Upper lobe of right lung (tissue), 1 donor: ENCODE measurements at regions not wholly inside any gene's neighbourhood (a gene's known extent, or its start where the extent isn't known, plus 50 kb on each side); places are given as distances from the start of the nearest gene placed in this dataset.

ENCODE experiments used
- ATAC-seq: fragments of 200-7000 bp; cut with Tn5 transposase; one replicate; pipeline ENCODE4 v1.9.1; 2020; ENCODE audit warnings: mild to moderate bottlenecking, moderate library complexity
- DNase-seq: peaks from one replicate; pipeline ENCODE4 v3.0.0-alpha.2; 2020
- H3K27ac ChIP-seq: fragments of 200-600 bp; one replicate; pipeline ENCODE4 v1.8.0; 2022
- H3K27me3 ChIP-seq: fragments of 200-600 bp; one replicate; pipeline ENCODE4 v1.8.0; 2022; ENCODE audit warnings: mild to moderate bottlenecking
- H3K36me3 ChIP-seq: fragments of 200-600 bp; one replicate; pipeline ENCODE4 v1.8.0; 2022
- H3K4me1 ChIP-seq: fragments of 200-600 bp; one replicate; pipeline ENCODE4 v1.8.0; 2022
- H3K4me3 ChIP-seq: fragments of 200-600 bp; one replicate; pipeline ENCODE4 v1.8.0; 2022; ENCODE audit warnings: mild to moderate bottlenecking
- H3K9me3 ChIP-seq: fragments of 200-600 bp; one replicate; pipeline ENCODE4 v1.8.0; 2022
- CTCF ChIP-seq: fragments of 200-600 bp; IDR thresholded peaks from one replicate; pipeline ENCODE4 v1.8.0; 2022; ENCODE audit warnings: antibody characterized with exemption
- intact Hi-C: fragments of 100-400 bp; cut with DNase I; formaldehyde crosslinking; loops from one replicate; pipeline ENCODE4 v1.11.0; 2022
- donor health status: DM: no; HTN: yes; CAD: no; lungs with severe emphysema.

GRCh38 chr6:139581485-139581865 is 207.0 kb upstream of the CITED2 start:
- H3K4me3 ChIP-seq = no peak overlapping the region
- no peak for ATAC-seq
- no peaks in the 10 kb centered on the region for H3K27me3 ChIP-seq
- peaks cover 6% of the 10 kb centered on the region for H3K4me1 ChIP-seq
- no peak for DNase-seq
- no peak overlapping the region for H3K27ac ChIP-seq
- TF ChIP-seq CTCF = no peak
- intact Hi-C loops = no loop called here
- H3K36me3 ChIP-seq = no peaks in the 10 kb centered on the region
- no peaks in the 10 kb centered on the region for H3K9me3 ChIP-seq

GRCh38 chr6:139580592-139581484 is 206.4 kb upstream of the CITED2 start:
- Histone ChIP-seq H3K4me3 (no peak overlapping the region), H3K27me3 (no peaks in the 10 kb centered on the region), H3K9me3 (no peaks in the 10 kb centered on the region), H3K4me1 (peaks cover 6% of the 10 kb centered on the region), H3K27ac (no peak overlapping the region), H3K36me3 (no peaks in the 10 kb centered on the region)
- intact Hi-C loops = no loop called here
- ATAC-seq (no peak), DNase-seq (no peak)
- no peak for TF ChIP-seq CTCF

GRCh38 chr6:139577763-139578604 is 203.5 kb upstream of the CITED2 start:
- TF ChIP-seq CTCF = no peak
- peak; percentile 43 for ATAC-seq
- Histone ChIP-seq H3K4me3 (no peak overlapping the region), H3K27me3 (no peaks in the 10 kb centered on the region), H3K27ac (peak overlapping the region; percentile 36), H3K9me3 (no peaks in the 10 kb centered on the region), H3K4me1 (peaks cover 6% of the 10 kb centered on the region), H3K36me3 (no peaks in the 10 kb centered on the region)
- intact Hi-C loops = no loop called here
- DNase-seq = no peak

GRCh38 chr6:139577124-139577762 is 202.8 kb upstream of the CITED2 start:
- H3K4me1 ChIP-seq = peaks cover 6% of the 10 kb centered on the region
- no peaks in the 10 kb centered on the region for H3K27me3 ChIP-seq
- no peaks in the 10 kb centered on the region for H3K36me3 ChIP-seq
- intact Hi-C loops = no loop called here
- TF ChIP-seq CTCF = no peak
- ATAC-seq (no peak), DNase-seq (no peak)
- no peak overlapping the region for H3K4me3 ChIP-seq
- no peaks in the 10 kb centered on the region for H3K9me3 ChIP-seq
- H3K27ac ChIP-seq = peak overlapping the region; percentile 36

GRCh38 chr6:139572001-139572400 is 197.6 kb upstream of the CITED2 start:
- Histone ChIP-seq H3K4me3 (no peak overlapping the region), H3K27ac (no peak overlapping the region), H3K4me1 (peaks cover 12% of the 10 kb centered on the region), H3K27me3 (no peaks in the 10 kb centered on the region), H3K9me3 (no peaks in the 10 kb centered on the region), H3K36me3 (no peaks in the 10 kb centered on the region)
- intact Hi-C loops = no loop called here
- DNase-seq (no peak), ATAC-seq (no peak)
- no peak for TF ChIP-seq CTCF
